H1 (cell line): ENCODE measurements at regions not wholly inside any gene's neighbourhood (a gene's known extent, or its start where the extent isn't known, plus 50 kb on each side); places are given as distances from the start of the nearest gene placed in this dataset.

Experiments
- CTCF ChIA-PET: fragments of 300-600 bp; sonication (Branson Sonifier 250); formaldehyde crosslinking; loops from one replicate; lab custom pipeline; 2021; ENCODE audit not compliant: partially characterized antibody; lab: Charles Lee
- POLR2A ChIA-PET: fragments of 300-600 bp; sonication (Branson Sonifier 250); formaldehyde crosslinking; loops from one replicate; lab custom pipeline; 2021; ENCODE audit warnings: inconsistent platforms; ENCODE audit not compliant: partially characterized antibody; lab: Charles Lee
- DNase-seq, 2 experiments: peaks; one replicate each; pipeline versions ENCODE4 v3.0.0 to v3.0.0-alpha.2; 2010 to 2022; ENCODE audit warnings: low spot score in 2 of 2, low read depth in 1 of 2, mixed read lengths in 1 of 2
- FAIRE-seq: peaks from 2 replicates; lab custom pipeline; 2011; peaks lifted over from hg19 to GRCh38; lab: Jason Lieb, UNC
- H2AFZ ChIP-seq: 2 replicates; pipeline ENCODE4 v1.8.1; 2012; ENCODE audit warnings: low read length, inconsistent platforms
- H2AK5ac ChIP-seq: 2 replicates; pipeline ENCODE4 v1.6.1; 2013; ENCODE audit warnings: low read depth, low read length
- H2BK120ac ChIP-seq: replicated peaks from 2 replicates; pipeline ENCODE3; 2013; ENCODE audit warnings: low read depth, low read length, inconsistent platforms
- H2BK12ac ChIP-seq: 2 replicates; pipeline ENCODE4 v1.6.1; 2013; ENCODE audit warnings: low read depth, low read length
- H2BK15ac ChIP-seq: 2 replicates; pipeline ENCODE4 v1.6.1; 2013; ENCODE audit warnings: low read length
- H2BK20ac ChIP-seq: 2 replicates; pipeline ENCODE4 v1.6.1; 2013; ENCODE audit warnings: low read length
- H2BK5ac ChIP-seq: 2 replicates; pipeline ENCODE4 v1.6.1; 2013; ENCODE audit warnings: low read depth, low read length
- H3K14ac ChIP-seq: 2 replicates; pipeline ENCODE4 v1.6.1; 2013; ENCODE audit warnings: inconsistent platforms; ENCODE audit not compliant: insufficient read length
- H3K18ac ChIP-seq: 2 replicates; pipeline ENCODE4 v1.6.1; 2013; ENCODE audit warnings: low read length; ENCODE audit errors: extremely low read depth
- H3K23ac ChIP-seq: 2 replicates; pipeline ENCODE4 v1.6.1; 2013; ENCODE audit warnings: inconsistent platforms; ENCODE audit not compliant: insufficient read length
- H3K23me2 ChIP-seq: 2 replicates; pipeline ENCODE4 v1.6.1; 2013; ENCODE audit warnings: low read depth, low read length
- H3K27ac ChIP-seq: 2 replicates; pipeline ENCODE4 v1.6.1; 2011; ENCODE audit warnings: low read depth, low read length, inconsistent platforms
- H3K27me3 ChIP-seq, 4 experiments: replicated peaks in 1 of 4; 1 replicate in 1 of 4; 2 replicates in 3 of 4; pipeline versions ENCODE4 v1.6.1 to v1.8.1; 2011 to 2013; ENCODE audit warnings: low read length in 3 of 4, mild to moderate bottlenecking in 3 of 4, inconsistent platforms in 2 of 4, mixed read lengths in 2 of 4, moderate library complexity in 1 of 4; ENCODE audit not compliant: control insufficient read depth in 3 of 4, insufficient read depth in 3 of 4; ENCODE audit errors: extremely low read depth in 1 of 4
- H3K36me3 ChIP-seq, 4 experiments: 2 replicates each; pipeline versions ENCODE4 v1.6.1 to v1.8.1; 2011 to 2013; ENCODE audit warnings: mild to moderate bottlenecking in 4 of 4, low read length in 3 of 4, moderate library complexity in 2 of 4, control low read depth in 1 of 4, inconsistent platforms in 1 of 4; ENCODE audit not compliant: insufficient read depth in 4 of 4, control insufficient read depth in 2 of 4
- H3K4ac ChIP-seq: replicated peaks from 2 replicates; pipeline ENCODE3; 2013; ENCODE audit warnings: low read length, low read depth, mixed read lengths, inconsistent platforms; ENCODE audit not compliant: insufficient read length
- H3K4me1 ChIP-seq, 4 experiments: replicated peaks in 1 of 4; 1 replicate in 1 of 4; 2 replicates in 3 of 4; pipeline versions ENCODE4 v1.6.1 to v1.8.1; 2011 to 2013; ENCODE audit warnings: low read length in 3 of 4, inconsistent platforms in 2 of 4, mixed read lengths in 1 of 4; ENCODE audit not compliant: insufficient read depth in 4 of 4, control insufficient read depth in 3 of 4
- H3K4me2 ChIP-seq, 2 experiments: 2 replicates each; pipeline versions ENCODE4 v1.6.1 to v1.8.1; 2011 to 2013; ENCODE audit warnings: low read depth in 2 of 2, low read length in 2 of 2, control low read depth in 1 of 2, inconsistent platforms in 1 of 2, mild to moderate bottlenecking in 1 of 2; ENCODE audit not compliant: insufficient read depth in 1 of 2
- H3K4me3 ChIP-seq, 4 experiments: fragments of 200-600, 300-600 bp in 1 of 4; sonication (generic), shearing (Covaris generic), sonication (Bioruptor Twin) in 1 of 4; 2 replicates each; pipeline versions ENCODE4 v1.5.1 to v1.8.1; 2011 to 2016; ENCODE audit warnings: low read length in 4 of 4, low read depth in 3 of 4, control low read depth in 2 of 4, inconsistent platforms in 2 of 4, mild to moderate bottlenecking in 2 of 4, mixed read lengths in 1 of 4, moderate library complexity in 1 of 4; ENCODE audit not compliant: insufficient read depth in 2 of 4; ENCODE audit errors: extremely low read depth in 1 of 4
- H3K56ac ChIP-seq: replicated peaks from 2 replicates; pipeline ENCODE3; 2013; ENCODE audit warnings: low read depth, mild to moderate bottlenecking, mixed read lengths, low read length, inconsistent platforms; ENCODE audit not compliant: insufficient read length
- H3K79me1 ChIP-seq: 2 replicates; pipeline ENCODE4 v1.6.1; 2013; ENCODE audit warnings: low read depth, low read length, control low read depth
- H3K79me2 ChIP-seq, 2 experiments: 2 replicates each; pipeline versions ENCODE4 v1.6.1 to v1.8.1; 2012 to 2013; ENCODE audit warnings: low read length in 2 of 2, mild to moderate bottlenecking in 2 of 2, inconsistent platforms in 1 of 2; ENCODE audit not compliant: insufficient read depth in 2 of 2, control insufficient read depth in 1 of 2
- H3K9ac ChIP-seq, 4 experiments: replicated peaks in 1 of 4; 1 replicate in 1 of 4; 2 replicates in 3 of 4; pipeline versions ENCODE4 v1.6.1 to v1.8.1; 2011 to 2013; ENCODE audit warnings: low read depth in 3 of 4, low read length in 3 of 4, control low read depth in 2 of 4, mild to moderate bottlenecking in 2 of 4, moderate library complexity in 2 of 4, inconsistent platforms in 1 of 4; ENCODE audit errors: extremely low read depth in 1 of 4
- H3K9me3 ChIP-seq, 2 experiments: 2 replicates each; pipeline versions ENCODE4 v1.6.1 to v1.8.1; 2012 to 2013; ENCODE audit warnings: mild to moderate bottlenecking in 2 of 2, moderate library complexity in 2 of 2, control low read depth in 1 of 2, inconsistent platforms in 1 of 2, low read depth in 1 of 2, low read length in 1 of 2, mixed read lengths in 1 of 2; ENCODE audit not compliant: insufficient read depth in 2 of 2
- H4K20me1 ChIP-seq, 2 experiments: replicated peaks in 1 of 2; 2 replicates each; pipeline versions ENCODE3 to v1.8.1; 2011 to 2013; ENCODE audit warnings: inconsistent platforms in 2 of 2, low read length in 2 of 2, mild to moderate bottlenecking in 1 of 2; ENCODE audit not compliant: insufficient read depth in 2 of 2, control insufficient read depth in 1 of 2
- H4K5ac ChIP-seq: 2 replicates; pipeline ENCODE4 v1.6.1; 2013; ENCODE audit warnings: low read length, low read depth, mixed read lengths, inconsistent platforms; ENCODE audit not compliant: insufficient read length
- H4K8ac ChIP-seq: 2 replicates; pipeline ENCODE4 v1.8.0; 2013; ENCODE audit warnings: mild to moderate bottlenecking, moderate library complexity, low read length, inconsistent platforms; ENCODE audit not compliant: insufficient read depth; ENCODE audit errors: extremely low read depth
- H4K91ac ChIP-seq: replicated peaks from 2 replicates; pipeline ENCODE3; 2013; ENCODE audit warnings: low read length, mixed read lengths, inconsistent platforms; ENCODE audit not compliant: insufficient read length
- BCL11A ChIP-seq, 2 experiments: IDR thresholded peaks; one replicate each; pipeline ENCODE4 v1.6.1; 2011; ENCODE audit warnings: low read depth in 2 of 2, low read length in 2 of 2, mild to moderate bottlenecking in 2 of 2
- BRCA1 ChIP-seq: IDR thresholded peaks from 2 replicates; pipeline ENCODE4 v1.6.1; 2012; ENCODE audit warnings: low read depth, low read length, improper control_type of control experiment
- CEBPB ChIP-seq: IDR thresholded peaks from 2 replicates; pipeline ENCODE4 v1.6.1; 2012; ENCODE audit warnings: low read depth, low read length
- CHD2 ChIP-seq: IDR thresholded peaks from 2 replicates; pipeline ENCODE4 v1.6.1; 2012; ENCODE audit warnings: low read length, improper control_type of control experiment
- CTBP2 ChIP-seq: IDR thresholded peaks from 2 replicates; pipeline ENCODE4 v1.7.0; 2011; ENCODE audit warnings: borderline replicate concordance, mild to moderate bottlenecking, moderate library complexity, mixed read lengths, low read length; ENCODE audit not compliant: insufficient read depth, insufficient read length
- KDM5A ChIP-seq: fragments of 200-600 bp; IDR thresholded peaks from 2 replicates; pipeline ENCODE4 v1.7.1; 2012; ENCODE audit warnings: mild to moderate bottlenecking, low read length, inconsistent platforms, mixed read lengths
- NANOG ChIP-seq: IDR thresholded peaks from 2 replicates; pipeline ENCODE4 v1.6.1; 2011; ENCODE audit warnings: low read length, low read depth, mild to moderate bottlenecking, inconsistent platforms; ENCODE audit not compliant: insufficient read depth, poor library complexity, severe bottlenecking
- SIRT6 ChIP-seq: IDR thresholded peaks from one replicate; pipeline ENCODE4 v1.7.1; 2012; ENCODE audit warnings: low read length, inconsistent platforms
- WGBS, 2 experiments: shearing (Covaris generic) in 1 of 2; methylation state at CpG; one replicate each; pipeline versions ENCODE4 v1.1.6 to v1.1.7; 2013 to 2015; ENCODE audit warnings: low lambda C conversion rate in 2 of 2, mixed read lengths in 2 of 2, inconsistent platforms in 1 of 2, low coverage in 1 of 2, missing lambda C conversion rate in 1 of 2; ENCODE audit not compliant: insufficient replicate concordance in 2 of 2, insufficient coverage in 1 of 2, insufficient read length in 1 of 2; ENCODE audit errors: extremely low coverage in 1 of 2, missing lambda C conversion rate in 1 of 2; 5-methylcytosine and 5-hydroxymethylcytosine counted together

DNA sequence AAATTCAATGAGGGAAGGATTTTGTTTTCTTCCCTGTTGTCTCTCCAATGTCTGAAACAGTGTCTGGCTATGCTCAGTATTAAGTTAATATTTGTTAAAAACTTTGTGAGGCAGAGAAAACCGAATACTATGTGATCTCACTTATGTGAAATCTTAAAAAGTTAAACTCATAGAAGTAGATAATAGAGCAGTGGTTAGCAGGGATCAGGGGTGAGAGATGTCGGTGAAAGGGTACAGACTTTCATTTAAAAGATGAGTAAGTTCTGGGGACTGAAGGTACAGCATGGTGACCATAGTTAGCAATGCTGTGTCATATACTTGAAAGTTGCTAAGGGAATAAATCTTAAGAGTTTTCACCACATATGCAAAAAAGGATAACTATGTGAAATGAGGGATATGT lies 244.6 kb downstream of the AASDHPPT start:
- Histone ChIP-seq H4K20me1 (no peaks in the 10 kb centered on the region), H4K91ac (no peak overlapping the region), H3K4me2 (no peak overlapping the region), H3K4me3 (no peak overlapping the region), H2AFZ (no peak overlapping the region), H3K23ac (no peak overlapping the region), H3K27ac (no peak overlapping the region), H3K79me1 (no peaks in the 10 kb centered on the region), H2BK20ac (no peak overlapping the region), H2AK5ac (no peak overlapping the region), H3K56ac (no peak overlapping the region), H2BK120ac (no peak overlapping the region), H2BK12ac (no peak overlapping the region), H3K27me3 (no peaks in the 10 kb centered on the region), H3K23me2 (no peaks in the 10 kb centered on the region), H3K9ac (no peak overlapping the region), H2BK15ac (no peak overlapping the region), H3K79me2 (no peaks in the 10 kb centered on the region), H2BK5ac (no peak overlapping the region), H4K5ac (no peak overlapping the region), H3K14ac (no peak overlapping the region), H3K4ac (no peak overlapping the region), H3K18ac (no peak overlapping the region), H4K8ac (no peak overlapping the region), H3K9me3 (peaks cover 14 to 20% of the 10 kb centered on the region in 2 experiments; a peak in 3 of 4 replicates), H3K36me3 (no peaks in the 10 kb centered on the region), H3K4me1 (peaks cover 0 to 8% (median 5%) of the 10 kb centered on the region in 4 experiments; a peak in 5 of 7 replicates)
- ChIA-PET POLR2A (no interaction called here), CTCF (no interaction called here)
- TF ChIP-seq KDM5A: no peak
- no peak for TF ChIP-seq CEBPB
- TF ChIP-seq SIRT6: no peak
- TF ChIP-seq BCL11A (IDR thresholded peaks at IDR 0.05; ENCODE audit: low read depth in 2 of 2, low read length in 2 of 2): no peak
- TF ChIP-seq CHD2: no peak
- TF ChIP-seq BRCA1: no peak
- no peak for TF ChIP-seq NANOG
- no peak for TF ChIP-seq CTBP2
- FAIRE-seq (no peak), DNase-seq (no peak)
- 80% methylated on average over 2 of the region's 2 CpGs; no CpG with 5 or more reads in 1 of the 2 experiments for WGBS, 2 experiments
